OCI-LY1 (cell line): ENCODE measurements at regions not wholly inside any gene's neighbourhood (a gene's known extent, or its start where the extent isn't known, plus 50 kb on each side); places are given as distances from the start of the nearest gene placed in this dataset.
"Not testable (repeated sequence)": the region's sequence is repeated elsewhere in the genome, so short reads cannot be mapped to it uniquely, and the experiment has no call there.

Experiments
- EZH2 ChIP-seq: fragments of 200-600 bp; sonication (generic), shearing (Covaris generic); IDR thresholded peaks from 2 replicates; pipeline ENCODE4 v1.8.0; 2017; ENCODE audit warnings: borderline replicate concordance, mixed run types, mild to moderate bottlenecking, antibody characterized with exemption, low read length, moderate library complexity, mixed read lengths
- TF ChIP-seq, protein P1 (sequence below): fragments of 200-600 bp; sonication (generic), shearing (Covaris generic); IDR thresholded peaks from 2 replicates; pipeline ENCODE4 v1.5.1; 2017; ENCODE audit warnings: mild to moderate bottlenecking, antibody characterized with exemption, low read length, moderate library complexity, mixed read lengths

DNA sequence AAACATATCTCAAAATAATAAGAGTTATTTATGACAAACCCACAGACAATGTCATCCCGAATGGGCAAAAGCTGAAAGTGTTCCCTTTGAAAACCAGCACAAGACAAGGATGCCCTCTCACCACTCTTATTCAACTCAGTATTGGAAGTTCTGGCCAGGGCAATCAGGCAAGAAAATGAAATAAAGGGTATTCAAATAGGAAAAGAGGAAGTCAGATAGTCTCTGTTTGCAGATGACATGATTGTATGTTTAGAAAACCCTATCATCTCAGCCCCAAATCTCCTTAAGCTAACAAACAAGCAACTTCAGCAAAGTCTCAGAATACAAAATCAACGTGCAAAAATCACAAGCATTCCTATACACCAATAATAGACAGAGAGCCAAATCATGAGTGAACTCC is 169.8 kb downstream of the MRPL39 start:
- TF ChIP-seq, protein P1, sequence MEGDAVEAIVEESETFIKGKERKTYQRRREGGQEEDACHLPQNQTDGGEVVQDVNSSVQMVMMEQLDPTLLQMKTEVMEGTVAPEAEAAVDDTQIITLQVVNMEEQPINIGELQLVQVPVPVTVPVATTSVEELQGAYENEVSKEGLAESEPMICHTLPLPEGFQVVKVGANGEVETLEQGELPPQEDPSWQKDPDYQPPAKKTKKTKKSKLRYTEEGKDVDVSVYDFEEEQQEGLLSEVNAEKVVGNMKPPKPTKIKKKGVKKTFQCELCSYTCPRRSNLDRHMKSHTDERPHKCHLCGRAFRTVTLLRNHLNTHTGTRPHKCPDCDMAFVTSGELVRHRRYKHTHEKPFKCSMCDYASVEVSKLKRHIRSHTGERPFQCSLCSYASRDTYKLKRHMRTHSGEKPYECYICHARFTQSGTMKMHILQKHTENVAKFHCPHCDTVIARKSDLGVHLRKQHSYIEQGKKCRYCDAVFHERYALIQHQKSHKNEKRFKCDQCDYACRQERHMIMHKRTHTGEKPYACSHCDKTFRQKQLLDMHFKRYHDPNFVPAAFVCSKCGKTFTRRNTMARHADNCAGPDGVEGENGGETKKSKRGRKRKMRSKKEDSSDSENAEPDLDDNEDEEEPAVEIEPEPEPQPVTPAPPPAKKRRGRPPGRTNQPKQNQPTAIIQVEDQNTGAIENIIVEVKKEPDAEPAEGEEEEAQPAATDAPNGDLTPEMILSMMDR = not testable (repeated sequence)
- TF ChIP-seq EZH2 = not testable (repeated sequence)
